ENCODE measurements at regions not wholly inside any gene's neighbourhood (a gene's known extent, or its start where the extent isn't known, plus 50 kb on each side); places are given as distances from the start of the nearest gene placed in this dataset.

GRCh38 chr17:70298929-70299531, 129.7 kb downstream of the KCNJ2 start:
- Histone ChIP-seq H3K23ac (ENCODE audit: low read length) (no peak overlapping the region), H3K4me2 (ENCODE audit: low read length) (no peak overlapping the region), H3K27ac (ENCODE audit: low read depth, low read length) (no peak overlapping the region), H3K79me1 (ENCODE audit: low read length) (no peaks in the 10 kb centered on the region), H3K9ac (ENCODE audit: low read length) (no peak overlapping the region), H2BK120ac (ENCODE audit: insufficient read depth, low read length, poor library complexity) (no peak overlapping the region), H3K79me2 (ENCODE audit: control insufficient read depth, insufficient read depth, low read length, poor library complexity) (no peaks in the 10 kb centered on the region), H2BK12ac (ENCODE audit: low read length) (no peak overlapping the region), H3K14ac (ENCODE audit: low read length) (no peak overlapping the region), H4K12ac (ENCODE audit: low read depth, low read length) (no peak overlapping the region), H3K18ac (ENCODE audit: low read length) (no peak overlapping the region), H3K4ac (ENCODE audit: low read depth, low read length) (no peak overlapping the region), H3K4me3 (ENCODE audit: low read depth, low read length) (no peak overlapping the region), H2BK5ac (ENCODE audit: low read depth, low read length, poor library complexity) (no peak overlapping the region), H3K4me1 (ENCODE audit: control insufficient read depth in 1 of 2, insufficient read depth in 2 of 2, low read length in 2 of 2) (no peaks in the 10 kb centered on the region), H3K27me3 (ENCODE audit: insufficient read depth, low read length) (no peaks in the 10 kb centered on the region), H3K36me3 (ENCODE audit: control insufficient read depth in 1 of 2, insufficient read depth in 2 of 2, low read length in 2 of 2) (no peaks in the 10 kb centered on the region), H2AFZ (ENCODE audit: insufficient read depth, low read length, poor library complexity) (no peak overlapping the region), H2AK5ac (ENCODE audit: low read length) (no peak overlapping the region), H4K91ac (ENCODE audit: low read depth, low read length) (no peak overlapping the region), H3K9me3 (ENCODE audit: insufficient read depth, low read depth, low read length) (no peaks in the 10 kb centered on the region), H4K8ac (ENCODE audit: low read depth, low read length) (no peak overlapping the region)
- DNase-seq = peak in 1 of 2 donors; percentile 13
- WGBS (ENCODE audit: extremely low coverage, insufficient coverage, insufficient read length) = no CpG with 5 or more reads among the region's 8 CpGs

GRCh38 chr17:70307430-70308225, 138.3 kb downstream of the KCNJ2 start:
- no peaks in the 10 kb centered on the region for H3K36me3 ChIP-seq (ENCODE audit: control insufficient read depth in 1 of 2, insufficient read depth in 2 of 2, low read length in 2 of 2)
- no peak overlapping the region for H2BK12ac ChIP-seq (ENCODE audit: low read length)
- H4K12ac ChIP-seq (ENCODE audit: low read depth, low read length) = no peak overlapping the region
- H3K9me3 ChIP-seq (ENCODE audit: insufficient read depth, low read depth, low read length) = no peaks in the 10 kb centered on the region
- no peak overlapping the region for H2BK5ac ChIP-seq (ENCODE audit: low read depth, low read length, poor library complexity)
- no peak overlapping the region for H2AFZ ChIP-seq (ENCODE audit: insufficient read depth, low read length, poor library complexity)
- peak; percentile 51 to 54 for DNase-seq
- no peak overlapping the region for H3K23ac ChIP-seq (ENCODE audit: low read length)
- no peak overlapping the region for H3K4me2 ChIP-seq (ENCODE audit: low read length)
- H3K79me1 ChIP-seq (ENCODE audit: low read length) = no peaks in the 10 kb centered on the region
- no peaks in the 10 kb centered on the region for H3K79me2 ChIP-seq (ENCODE audit: control insufficient read depth, insufficient read depth, low read length, poor library complexity)
- no peak overlapping the region for H3K18ac ChIP-seq (ENCODE audit: low read length)
- H2AK5ac ChIP-seq (ENCODE audit: low read length) = no peak overlapping the region
- H3K14ac ChIP-seq (ENCODE audit: low read length) = no peak overlapping the region
- no CpG with 5 or more reads among the region's 3 CpGs for WGBS (ENCODE audit: extremely low coverage, insufficient coverage, insufficient read length)
- H3K4ac ChIP-seq (ENCODE audit: low read depth, low read length) = no peak overlapping the region
- no peak overlapping the region for H3K4me3 ChIP-seq (ENCODE audit: low read depth, low read length)
- no peak overlapping the region for H2BK120ac ChIP-seq (ENCODE audit: insufficient read depth, low read length, poor library complexity)
- H3K27me3 ChIP-seq (ENCODE audit: insufficient read depth, low read length) = no peaks in the 10 kb centered on the region
- no peak overlapping the region for H4K91ac ChIP-seq (ENCODE audit: low read depth, low read length)
- no peak overlapping the region for H3K27ac ChIP-seq (ENCODE audit: low read depth, low read length)
- no peak overlapping the region for H3K9ac ChIP-seq (ENCODE audit: low read length)
- no peak overlapping the region for H4K8ac ChIP-seq (ENCODE audit: low read depth, low read length)
- H3K4me1 ChIP-seq (ENCODE audit: control insufficient read depth in 1 of 2, insufficient read depth in 2 of 2, low read length in 2 of 2) = no peaks in the 10 kb centered on the region

- DNase-seq = no peak
- Histone ChIP-seq H3K4me2 (ENCODE audit: low read length) (no peak overlapping the region), H2AK5ac (ENCODE audit: low read length) (no peak overlapping the region), H3K36me3 (ENCODE audit: control insufficient read depth in 1 of 2, insufficient read depth in 2 of 2, low read length in 2 of 2) (no peaks in the 10 kb centered on the region), H4K12ac (ENCODE audit: low read depth, low read length) (no peak overlapping the region), H4K8ac (ENCODE audit: low read depth, low read length) (no peak overlapping the region), H3K27ac (ENCODE audit: low read depth, low read length) (no peak overlapping the region), H2BK12ac (ENCODE audit: low read length) (no peak overlapping the region), H3K79me1 (ENCODE audit: low read length) (no peaks in the 10 kb centered on the region), H3K18ac (ENCODE audit: low read length) (no peak overlapping the region), H2AFZ (ENCODE audit: insufficient read depth, low read length, poor library complexity) (no peak overlapping the region), H3K14ac (ENCODE audit: low read length) (no peak overlapping the region), H3K4me3 (ENCODE audit: low read depth, low read length) (no peak overlapping the region), H3K9me3 (ENCODE audit: insufficient read depth, low read depth, low read length) (no peaks in the 10 kb centered on the region), H3K9ac (ENCODE audit: low read length) (no peak overlapping the region), H3K4ac (ENCODE audit: low read depth, low read length) (no peak overlapping the region), H2BK5ac (ENCODE audit: low read depth, low read length, poor library complexity) (no peak overlapping the region), H3K79me2 (ENCODE audit: control insufficient read depth, insufficient read depth, low read length, poor library complexity) (no peaks in the 10 kb centered on the region), H3K27me3 (ENCODE audit: insufficient read depth, low read length) (no peaks in the 10 kb centered on the region), H4K91ac (ENCODE audit: low read depth, low read length) (no peak overlapping the region), H3K4me1 (ENCODE audit: control insufficient read depth in 1 of 2, insufficient read depth in 2 of 2, low read length in 2 of 2) (no peaks in the 10 kb centered on the region), H2BK120ac (ENCODE audit: insufficient read depth, low read length, poor library complexity) (no peak overlapping the region), H3K23ac (ENCODE audit: low read length) (no peak overlapping the region)
- no CpG with 5 or more reads among the region's 2 CpGs for WGBS (ENCODE audit: extremely low coverage, insufficient coverage, insufficient read length)
Measured at GRCh38 chr17:70308618-70309017, 139.3 kb downstream of the KCNJ2 start.

GRCh38 chr17:70310221-70310672, 140.9 kb downstream of the KCNJ2 start:
- DNase-seq = no peak
- Histone ChIP-seq H3K23ac (ENCODE audit: low read length) (no peak overlapping the region), H2BK120ac (ENCODE audit: insufficient read depth, low read length, poor library complexity) (no peak overlapping the region), H3K18ac (ENCODE audit: low read length) (no peak overlapping the region), H4K8ac (ENCODE audit: low read depth, low read length) (no peak overlapping the region), H3K14ac (ENCODE audit: low read length) (no peak overlapping the region), H4K91ac (ENCODE audit: low read depth, low read length) (no peak overlapping the region), H3K27ac (ENCODE audit: low read depth, low read length) (no peak overlapping the region), H3K4me1 (ENCODE audit: control insufficient read depth in 1 of 2, insufficient read depth in 2 of 2, low read length in 2 of 2) (no peaks in the 10 kb centered on the region), H3K79me2 (ENCODE audit: control insufficient read depth, insufficient read depth, low read length, poor library complexity) (no peaks in the 10 kb centered on the region), H3K4me2 (ENCODE audit: low read length) (no peak overlapping the region), H2BK12ac (ENCODE audit: low read length) (no peak overlapping the region), H3K27me3 (ENCODE audit: insufficient read depth, low read length) (no peaks in the 10 kb centered on the region), H2BK5ac (ENCODE audit: low read depth, low read length, poor library complexity) (no peak overlapping the region), H2AK5ac (ENCODE audit: low read length) (no peak overlapping the region), H3K36me3 (ENCODE audit: control insufficient read depth in 1 of 2, insufficient read depth in 2 of 2, low read length in 2 of 2) (no peaks in the 10 kb centered on the region), H3K9me3 (ENCODE audit: insufficient read depth, low read depth, low read length) (no peaks in the 10 kb centered on the region), H3K4ac (ENCODE audit: low read depth, low read length) (no peak overlapping the region), H3K79me1 (ENCODE audit: low read length) (no peaks in the 10 kb centered on the region), H2AFZ (ENCODE audit: insufficient read depth, low read length, poor library complexity) (no peak overlapping the region), H3K9ac (ENCODE audit: low read length) (no peak overlapping the region), H3K4me3 (ENCODE audit: low read depth, low read length) (no peak overlapping the region), H4K12ac (ENCODE audit: low read depth, low read length) (no peak overlapping the region)
- WGBS (ENCODE audit: extremely low coverage, insufficient coverage, insufficient read length) = no CpG with 5 or more reads among the region's 4 CpGs
